ENCODE measurements at regions not wholly inside any gene's neighbourhood (a gene's known extent, or its start where the extent isn't known, plus 50 kb on each side); places are given as distances from the start of the nearest gene placed in this dataset.

DNA sequence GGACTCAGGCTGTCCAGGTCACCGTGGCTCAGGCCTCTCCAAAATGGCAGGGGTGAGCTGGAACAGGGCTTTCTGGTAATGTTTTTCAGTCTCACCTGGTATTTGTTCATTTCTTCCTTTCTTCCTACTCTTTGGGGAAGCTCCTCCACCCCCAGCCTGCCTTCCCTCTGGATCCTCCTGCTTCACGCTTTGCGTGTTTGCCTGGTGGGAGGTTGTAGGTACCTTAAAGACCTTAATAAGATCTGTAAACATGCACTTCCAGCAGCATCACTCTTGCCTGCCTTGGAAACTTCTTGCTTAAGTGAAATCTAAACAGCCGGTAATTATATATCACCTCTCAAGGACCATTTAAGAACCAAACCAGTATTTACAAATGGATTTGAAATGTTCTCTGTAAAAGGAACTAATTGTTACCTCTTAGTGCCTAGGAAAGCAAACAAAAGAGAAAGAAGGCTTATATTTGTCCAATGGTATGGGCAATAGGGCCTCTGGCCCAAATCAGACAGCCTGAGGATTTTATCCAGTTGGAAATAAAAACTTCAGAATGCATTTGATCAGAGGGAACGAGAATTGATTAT, 339.9 kb downstream of the CCSER2 start:
- TF ChIP-seq, protein P1, sequence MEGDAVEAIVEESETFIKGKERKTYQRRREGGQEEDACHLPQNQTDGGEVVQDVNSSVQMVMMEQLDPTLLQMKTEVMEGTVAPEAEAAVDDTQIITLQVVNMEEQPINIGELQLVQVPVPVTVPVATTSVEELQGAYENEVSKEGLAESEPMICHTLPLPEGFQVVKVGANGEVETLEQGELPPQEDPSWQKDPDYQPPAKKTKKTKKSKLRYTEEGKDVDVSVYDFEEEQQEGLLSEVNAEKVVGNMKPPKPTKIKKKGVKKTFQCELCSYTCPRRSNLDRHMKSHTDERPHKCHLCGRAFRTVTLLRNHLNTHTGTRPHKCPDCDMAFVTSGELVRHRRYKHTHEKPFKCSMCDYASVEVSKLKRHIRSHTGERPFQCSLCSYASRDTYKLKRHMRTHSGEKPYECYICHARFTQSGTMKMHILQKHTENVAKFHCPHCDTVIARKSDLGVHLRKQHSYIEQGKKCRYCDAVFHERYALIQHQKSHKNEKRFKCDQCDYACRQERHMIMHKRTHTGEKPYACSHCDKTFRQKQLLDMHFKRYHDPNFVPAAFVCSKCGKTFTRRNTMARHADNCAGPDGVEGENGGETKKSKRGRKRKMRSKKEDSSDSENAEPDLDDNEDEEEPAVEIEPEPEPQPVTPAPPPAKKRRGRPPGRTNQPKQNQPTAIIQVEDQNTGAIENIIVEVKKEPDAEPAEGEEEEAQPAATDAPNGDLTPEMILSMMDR (IDR thresholded peaks at IDR 0.05) = no peak
- TF ChIP-seq POLR2AphosphoS5 (IDR thresholded peaks at IDR 0.05) = no peak
- no peak for TF ChIP-seq POLR2A (IDR thresholded peaks at IDR 0.05)

Measured in transverse colon (tissue), 4 donors.